Breast epithelium (tissue), 4 donors: ENCODE measurements at regions not wholly inside any gene's neighbourhood (a gene's known extent, or its start where the extent isn't known, plus 50 kb on each side); places are given as distances from the start of the nearest gene placed in this dataset.

Experiments used
- DNase-seq, 2 donors: peaks; one replicate each; pipeline ENCODE4 v3.0.0-alpha.2; 2019; ENCODE audit warnings: low spot score in 2 of 2
- H3K27ac ChIP-seq, 2 donors: fragments of 200-600 bp; sonication (generic) in 1 of 2; one replicate each; pipeline ENCODE4 v1.5.1; 2016 to 2019; ENCODE audit warnings: mild to moderate bottlenecking in 1 of 2
- H3K27me3 ChIP-seq, 2 donors: fragments of 200-600 bp; sonication (generic) in 1 of 2; one replicate each; pipeline versions ENCODE4 v1.5.1 to v1.6.0; 2017 to 2019; ENCODE audit warnings: control low read depth in 1 of 2, mild to moderate bottlenecking in 1 of 2
- H3K36me3 ChIP-seq: fragments of 200-600 bp; one replicate; pipeline ENCODE4 v1.5.1; 2019
- H3K4me1 ChIP-seq, 2 donors: fragments of 200-600 bp; sonication (generic); one replicate each; pipeline ENCODE4 v1.5.1; 2016 to 2019; ENCODE audit warnings: control low read depth in 1 of 2
- H3K4me3 ChIP-seq, 3 donors: fragments of 200-600 bp; sonication (generic); 1 replicate in 2 of 3; 2 replicates in 1 of 3; pipeline ENCODE4 v1.5.1; 2016 to 2019; ENCODE audit warnings: mild to moderate bottlenecking in 3 of 3, moderate library complexity in 2 of 3
- H3K9me3 ChIP-seq, 2 donors: fragments of 200-600 bp; sonication (generic) in 1 of 2; one replicate each; pipeline ENCODE4 v1.5.1; 2016 to 2019; ENCODE audit warnings: control low read depth in 1 of 2
- POLR2A ChIP-seq: fragments of 450-650 bp; IDR thresholded peaks from one replicate; pipeline ENCODE4 v1.6.1; 2016; ENCODE audit warnings: antibody characterized with exemption, mild to moderate bottlenecking, moderate library complexity
- POLR2AphosphoS5 ChIP-seq, 3 donors: sonication (generic); formaldehyde crosslinking; IDR thresholded peaks; one replicate each; pipeline ENCODE4 v1.6.1; 2017; ENCODE audit warnings: antibody characterized with exemption in 3 of 3
- intact Hi-C: fragments of 100-400 bp; cut with DNase I; formaldehyde crosslinking; loops from one replicate; pipeline ENCODE4 v1.15.1; 2023; ENCODE audit warnings: low total_unique reads
- TF ChIP-seq, protein P1 (sequence below), 3 donors: fragments of 450-650 bp; IDR thresholded peaks; one replicate each; pipeline ENCODE4 v1.5.1; 2016 to 2017; ENCODE audit warnings: antibody characterized with exemption in 3 of 3, mild to moderate bottlenecking in 3 of 3, moderate library complexity in 3 of 3

DNA sequence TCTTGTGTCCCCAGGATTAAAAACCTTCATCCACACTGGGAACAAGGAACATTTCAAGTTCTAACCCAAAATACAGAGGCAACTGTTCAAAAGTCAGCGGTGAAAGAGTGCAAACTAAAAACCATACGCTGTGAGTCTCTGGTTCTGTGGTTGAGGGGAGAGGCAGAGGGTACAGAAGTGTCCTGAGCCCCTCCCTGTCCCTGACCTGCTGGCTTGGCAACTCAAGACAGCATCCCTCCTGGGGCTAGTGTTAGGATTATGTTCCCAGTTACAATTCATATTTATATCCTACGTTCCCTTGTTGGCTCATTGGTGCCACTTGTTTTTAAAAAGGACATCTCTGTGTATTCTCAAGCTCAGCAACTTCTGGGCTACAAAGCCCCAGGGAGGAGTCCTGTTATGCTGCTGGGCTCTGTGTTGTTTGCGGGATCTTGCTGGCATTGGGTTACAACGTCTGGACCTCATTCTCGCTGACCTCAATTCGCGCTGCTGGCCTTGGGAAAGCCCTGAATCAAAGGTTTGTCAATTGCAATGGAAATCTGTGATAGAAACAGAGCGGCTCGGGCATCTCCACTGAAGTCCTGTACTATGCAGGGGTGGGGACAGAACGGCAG lies 420.8 kb downstream of the FUT8 start:
- DNase-seq = no peak
- peak overlapping the region in 1 of 2 donors; percentile 14 for H3K27ac ChIP-seq
- no peaks in the 10 kb centered on the region for H3K9me3 ChIP-seq
- H3K4me1 ChIP-seq = no peaks in the 10 kb centered on the region
- H3K36me3 ChIP-seq = no peaks in the 10 kb centered on the region
- intact Hi-C loops = no loop called here
- TF ChIP-seq, protein P1, sequence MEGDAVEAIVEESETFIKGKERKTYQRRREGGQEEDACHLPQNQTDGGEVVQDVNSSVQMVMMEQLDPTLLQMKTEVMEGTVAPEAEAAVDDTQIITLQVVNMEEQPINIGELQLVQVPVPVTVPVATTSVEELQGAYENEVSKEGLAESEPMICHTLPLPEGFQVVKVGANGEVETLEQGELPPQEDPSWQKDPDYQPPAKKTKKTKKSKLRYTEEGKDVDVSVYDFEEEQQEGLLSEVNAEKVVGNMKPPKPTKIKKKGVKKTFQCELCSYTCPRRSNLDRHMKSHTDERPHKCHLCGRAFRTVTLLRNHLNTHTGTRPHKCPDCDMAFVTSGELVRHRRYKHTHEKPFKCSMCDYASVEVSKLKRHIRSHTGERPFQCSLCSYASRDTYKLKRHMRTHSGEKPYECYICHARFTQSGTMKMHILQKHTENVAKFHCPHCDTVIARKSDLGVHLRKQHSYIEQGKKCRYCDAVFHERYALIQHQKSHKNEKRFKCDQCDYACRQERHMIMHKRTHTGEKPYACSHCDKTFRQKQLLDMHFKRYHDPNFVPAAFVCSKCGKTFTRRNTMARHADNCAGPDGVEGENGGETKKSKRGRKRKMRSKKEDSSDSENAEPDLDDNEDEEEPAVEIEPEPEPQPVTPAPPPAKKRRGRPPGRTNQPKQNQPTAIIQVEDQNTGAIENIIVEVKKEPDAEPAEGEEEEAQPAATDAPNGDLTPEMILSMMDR (IDR thresholded peaks at IDR 0.05) = no peak
- no peak for TF ChIP-seq POLR2A
- H3K27me3 ChIP-seq = no peaks in the 10 kb centered on the region
- no peak overlapping the region for H3K4me3 ChIP-seq

DNA sequence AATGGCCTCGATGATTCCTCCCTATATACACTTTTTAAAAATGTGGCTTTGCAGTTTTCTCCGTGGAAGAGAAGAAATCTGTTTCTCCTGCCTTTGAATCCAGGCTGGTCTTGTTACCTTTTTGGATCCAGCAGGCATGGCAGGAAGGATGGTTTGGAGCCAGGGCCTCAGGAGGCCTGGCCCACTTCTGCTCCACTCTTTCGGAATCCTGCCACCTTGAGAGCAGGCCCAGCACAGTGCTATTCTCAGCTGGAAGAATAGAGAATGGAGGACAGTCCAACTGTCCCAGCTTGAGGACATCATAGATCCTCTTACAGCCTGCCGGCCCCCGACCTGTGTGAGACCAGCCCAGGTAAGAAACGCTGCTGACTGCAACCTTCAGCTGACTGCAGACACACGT lies 421.5 kb downstream of the FUT8 start:
- Histone ChIP-seq H3K36me3 (no peaks in the 10 kb centered on the region), H3K4me3 (no peak overlapping the region), H3K9me3 (no peaks in the 10 kb centered on the region), H3K27me3 (no peaks in the 10 kb centered on the region), H3K27ac (no peak overlapping the region), H3K4me1 (no peaks in the 10 kb centered on the region)
- no peak for DNase-seq
- TF ChIP-seq POLR2A (no peak), POLR2AphosphoS5 (IDR thresholded peaks at IDR 0.05) (no peak)
- TF ChIP-seq, protein P1 (IDR thresholded peaks at IDR 0.05) = no peak
- intact Hi-C loops = no loop called here

DNA sequence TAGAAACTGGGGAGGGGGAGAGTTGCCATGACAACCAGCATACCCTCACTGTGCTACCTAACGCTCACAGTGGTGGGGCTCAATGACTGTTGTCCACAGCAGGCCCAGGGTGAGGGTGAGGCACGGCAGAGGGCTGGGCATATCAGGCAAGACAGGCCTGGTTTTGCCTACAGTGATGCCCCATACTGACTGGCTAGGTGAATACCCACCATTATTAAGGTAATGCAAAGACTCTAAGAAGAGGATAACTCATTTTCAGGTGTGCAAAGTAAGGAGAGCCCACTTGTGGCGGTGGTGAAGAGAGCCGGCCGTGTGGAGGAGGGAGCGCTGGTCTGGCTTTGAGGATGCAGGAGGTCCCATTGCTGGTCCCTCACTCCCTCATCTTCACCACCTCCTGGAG lies 422.3 kb downstream of the FUT8 start:
- no peak for DNase-seq
- Histone ChIP-seq H3K36me3 (no peaks in the 10 kb centered on the region), H3K27me3 (no peaks in the 10 kb centered on the region), H3K27ac (no peak overlapping the region), H3K9me3 (no peaks in the 10 kb centered on the region), H3K4me1 (no peaks in the 10 kb centered on the region), H3K4me3 (no peak overlapping the region)
- TF ChIP-seq, protein P1 (IDR thresholded peaks at IDR 0.05) = no peak
- TF ChIP-seq POLR2AphosphoS5 (IDR thresholded peaks at IDR 0.05) (no peak), POLR2A (no peak)
- intact Hi-C loops = no loop called here

DNA sequence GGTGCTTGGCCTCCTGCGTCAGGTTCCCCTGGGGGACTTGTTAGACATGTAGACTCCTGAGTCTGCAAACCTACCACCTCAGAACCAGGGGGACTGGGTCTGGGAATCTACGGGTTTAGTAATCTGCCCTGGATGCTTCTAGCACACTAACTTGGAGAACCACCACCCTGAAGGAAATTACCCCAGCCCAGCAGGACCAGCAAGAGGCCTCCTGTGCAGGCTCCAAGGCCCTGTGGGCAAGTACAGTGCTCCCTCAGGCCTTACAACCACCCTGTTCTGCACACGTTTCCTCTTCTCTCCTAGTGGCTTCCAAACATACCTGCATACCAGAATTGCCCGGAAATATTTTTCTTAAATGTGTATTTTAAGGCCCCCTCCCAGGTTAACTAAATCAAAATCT lies 423.0 kb downstream of the FUT8 start:
- no peaks in the 10 kb centered on the region for H3K27me3 ChIP-seq
- H3K36me3 ChIP-seq = no peaks in the 10 kb centered on the region
- no peaks in the 10 kb centered on the region for H3K9me3 ChIP-seq
- no peak overlapping the region for H3K27ac ChIP-seq
- no peaks in the 10 kb centered on the region for H3K4me1 ChIP-seq
- no peak for TF ChIP-seq POLR2A
- no peak for TF ChIP-seq POLR2AphosphoS5 (IDR thresholded peaks at IDR 0.05)
- TF ChIP-seq, protein P1 (IDR thresholded peaks at IDR 0.05) = no peak
- intact Hi-C loops = no loop called here
- DNase-seq = no peak
- no peak overlapping the region for H3K4me3 ChIP-seq

DNA sequence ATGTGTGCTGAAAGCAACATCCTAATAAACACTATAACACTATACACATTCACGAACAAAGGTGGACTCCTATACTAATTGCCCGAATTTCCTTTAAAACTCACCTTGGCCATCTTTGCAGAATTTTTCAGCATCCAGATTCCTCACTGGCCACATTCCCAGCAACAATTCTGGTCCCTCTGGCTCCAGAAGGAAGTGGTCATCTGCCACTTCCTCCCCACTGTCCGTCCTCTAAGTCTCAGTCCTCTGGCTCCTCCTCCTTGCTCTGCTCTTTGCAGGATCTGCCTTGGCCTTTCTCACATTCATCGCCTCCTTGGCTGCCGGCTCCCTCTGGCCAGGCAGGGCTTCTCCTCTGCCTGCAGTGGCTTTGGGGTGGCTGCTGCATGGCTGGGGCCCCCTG lies 426.0 kb downstream of the FUT8 start:
- TF ChIP-seq POLR2AphosphoS5 (IDR thresholded peaks at IDR 0.05) = no peak
- no peak for TF ChIP-seq POLR2A
- TF ChIP-seq, protein P1 (IDR thresholded peaks at IDR 0.05) = no peak
- intact Hi-C loops = no loop called here
- DNase-seq = no peak
- Histone ChIP-seq H3K4me1 (no peaks in the 10 kb centered on the region), H3K36me3 (no peaks in the 10 kb centered on the region), H3K9me3 (no peaks in the 10 kb centered on the region), H3K27ac (no peak overlapping the region), H3K4me3 (no peak overlapping the region), H3K27me3 (no peaks in the 10 kb centered on the region)
